GM19240 (cell line): ENCODE measurements at regions not wholly inside any gene's neighbourhood (a gene's known extent, or its start where the extent isn't known, plus 50 kb on each side); places are given as distances from the start of the nearest gene placed in this dataset.

Source experiments
- DNase-seq: peaks from one replicate; pipeline ENCODE4 v3.0.0; 2011; ENCODE audit warnings: low spot score; ENCODE audit not compliant: insufficient read length

DNA sequence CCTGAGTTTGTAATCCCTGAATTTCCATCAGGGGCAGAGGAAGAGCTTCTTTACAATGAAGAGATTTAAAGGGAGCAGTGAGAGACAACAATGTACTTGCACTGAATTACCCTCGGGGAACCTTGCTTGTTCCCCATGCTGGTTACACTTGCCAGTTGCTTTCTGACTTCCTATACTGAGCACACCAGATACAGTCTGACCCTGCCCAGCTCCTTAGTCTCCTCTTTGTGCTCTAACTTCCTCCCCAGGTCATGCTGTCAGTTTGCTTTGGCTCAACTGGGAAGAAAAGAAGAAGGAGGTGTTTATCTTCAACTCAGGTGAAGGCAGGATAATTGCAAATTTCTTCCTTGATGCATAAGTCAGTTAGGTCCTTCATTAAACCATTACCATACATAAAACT lies 658.4 kb downstream of the NYAP2 start:
- DNase-seq: no peak

DNA sequence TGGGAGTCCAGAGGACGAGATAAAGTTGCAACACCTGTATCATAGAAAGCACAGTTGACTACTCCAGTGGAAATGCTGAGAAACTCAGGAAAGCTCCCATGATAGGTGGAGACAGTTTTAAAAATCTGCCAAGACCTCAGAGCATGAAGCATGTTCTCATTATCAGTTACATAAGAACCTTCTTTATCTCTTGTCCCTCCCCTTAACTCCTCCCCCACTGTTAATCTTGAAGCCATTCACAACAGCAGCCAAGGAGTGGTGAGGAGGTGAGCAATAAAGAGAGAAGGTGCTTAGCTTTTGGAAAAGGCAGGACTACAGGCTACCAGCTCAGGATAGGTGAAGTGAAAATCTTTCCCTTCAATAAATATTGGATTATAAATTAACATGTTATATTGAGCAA lies 657.9 kb downstream of the NYAP2 start:
- no peak for DNase-seq

DNA sequence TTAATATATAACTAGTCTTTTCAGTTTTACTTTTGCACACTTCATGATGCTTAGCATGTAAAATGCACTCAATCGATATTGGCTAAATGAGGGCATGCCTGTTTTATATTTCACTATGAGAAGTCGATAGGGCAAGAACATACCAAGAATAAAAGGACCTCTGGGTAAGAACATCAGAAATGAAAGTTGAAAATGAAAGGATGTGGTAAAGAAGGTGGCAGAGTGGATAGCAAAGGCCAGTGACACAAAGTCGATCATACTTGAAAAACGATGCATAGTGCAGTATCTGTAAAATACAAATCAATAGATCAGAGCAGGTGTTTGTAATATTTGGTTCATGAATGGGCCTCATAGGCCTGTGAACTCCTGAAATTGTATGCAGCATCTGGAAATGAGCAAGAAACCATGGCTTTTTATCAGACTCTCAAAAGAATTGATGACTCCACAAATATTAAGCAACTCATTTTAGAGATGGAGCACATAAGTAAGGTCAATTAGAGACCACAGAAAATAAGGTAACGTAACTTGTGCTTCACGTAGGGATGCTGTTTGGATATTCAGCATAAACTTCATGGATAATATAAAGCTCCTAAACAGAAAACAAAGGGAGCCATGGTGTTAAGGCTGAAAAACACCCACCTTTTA lies 653.4 kb downstream of the NYAP2 start:
- DNase-seq: no peak

DNA sequence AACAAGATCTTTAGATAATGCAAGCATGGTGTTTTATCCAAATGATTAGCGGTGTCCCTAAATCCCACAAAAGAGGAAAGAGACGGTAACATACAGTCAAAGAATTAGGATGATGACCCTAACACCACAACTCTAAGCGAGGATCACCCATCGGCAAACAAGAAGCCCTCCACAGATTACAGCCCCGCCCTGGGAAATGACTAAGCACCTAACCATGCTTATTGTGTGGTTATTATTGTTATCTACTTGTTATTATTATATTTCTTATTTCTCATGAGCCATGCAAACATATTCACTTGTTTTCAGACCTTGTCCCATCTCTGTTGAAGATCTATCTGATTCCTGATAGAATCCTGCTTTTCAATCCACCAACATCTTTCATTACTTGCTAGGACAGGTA lies 651.3 kb downstream of the NYAP2 start:
- no peak for DNase-seq

DNA sequence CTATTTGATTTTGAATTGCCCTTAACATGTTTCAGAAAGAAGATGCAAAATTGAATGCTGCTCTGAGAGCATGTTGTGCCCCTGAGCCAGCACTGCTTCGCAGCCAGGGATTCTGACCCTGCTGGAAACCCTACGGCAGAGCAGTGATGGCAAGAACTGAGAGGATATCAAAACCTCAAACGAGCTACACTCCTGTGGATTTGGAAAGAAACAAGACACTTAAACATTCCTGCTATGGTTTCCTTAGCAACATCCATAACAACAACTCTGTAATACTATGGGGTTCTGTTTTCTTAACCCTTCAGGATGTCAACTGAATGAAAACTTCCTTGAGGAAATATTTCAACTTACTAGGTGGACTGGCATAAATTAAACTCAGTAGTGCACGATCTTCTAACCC lies 649.1 kb downstream of the NYAP2 start:
- no peak for DNase-seq

DNA sequence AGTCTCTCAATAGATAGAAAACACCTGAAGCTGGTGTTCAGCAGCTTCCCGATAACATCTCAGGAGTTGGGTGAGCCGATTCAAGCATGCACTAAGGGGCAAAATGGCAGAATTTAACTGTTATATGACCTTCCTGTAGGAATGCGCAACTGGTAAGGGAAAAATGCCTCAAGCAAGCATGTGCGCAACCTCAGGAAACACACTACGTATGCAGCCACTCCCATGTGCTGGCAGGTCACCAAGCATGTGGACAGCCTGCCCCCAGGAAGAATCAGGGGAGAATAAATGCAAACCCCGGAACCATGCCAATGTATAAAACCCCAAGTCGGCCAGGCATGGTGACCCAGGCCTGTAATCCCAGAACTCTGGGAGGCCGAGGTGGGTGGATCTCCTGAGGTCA lies 645.6 kb downstream of the NYAP2 start:
- DNase-seq: no peak

DNA sequence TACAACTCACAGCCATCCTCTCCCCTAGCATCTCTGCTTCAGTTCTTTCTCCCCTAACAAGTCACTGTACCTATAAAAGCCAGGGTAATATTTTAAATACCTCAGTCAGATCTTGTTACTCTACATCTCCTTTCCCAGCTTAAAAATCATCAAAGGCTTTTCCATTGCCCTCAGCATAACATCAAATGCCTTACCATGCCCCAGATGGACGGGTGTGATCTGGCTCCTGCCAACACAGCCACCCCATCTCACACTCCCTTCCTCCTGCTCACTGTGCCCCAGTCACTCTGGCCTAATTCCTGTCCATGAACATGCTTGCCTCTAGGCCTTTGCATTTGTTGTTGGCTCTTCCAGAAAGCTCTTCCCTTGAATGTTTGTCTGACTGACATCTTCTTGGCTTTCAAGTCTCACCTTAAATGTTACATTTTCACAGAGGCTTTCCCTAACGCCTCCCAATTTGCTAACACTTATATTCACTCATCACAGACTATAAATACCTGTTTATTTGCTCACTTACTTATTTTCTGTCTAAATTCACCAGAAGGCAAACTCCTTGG lies 640.9 kb downstream of the NYAP2 start:
- no peak for DNase-seq

DNA sequence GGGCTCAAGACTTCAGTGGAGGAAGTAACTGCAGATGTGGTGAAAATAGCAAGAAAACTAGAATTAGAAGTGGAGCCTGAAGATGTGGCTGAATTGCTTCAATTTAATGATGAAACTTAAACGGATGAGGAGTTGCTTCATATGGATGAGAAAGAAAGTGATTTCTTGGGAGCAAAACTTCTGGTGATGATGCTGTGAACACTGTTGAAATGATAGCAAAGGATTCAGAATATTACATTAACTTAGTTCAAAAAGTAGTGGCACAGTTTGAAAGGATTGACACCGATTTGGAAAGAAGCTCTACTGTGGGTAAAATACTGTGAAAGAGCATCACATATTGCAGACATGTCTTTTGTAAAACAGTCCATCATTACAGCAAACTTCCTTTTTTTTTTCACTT lies 638.0 kb downstream of the NYAP2 start:
- DNase-seq: no peak

DNA sequence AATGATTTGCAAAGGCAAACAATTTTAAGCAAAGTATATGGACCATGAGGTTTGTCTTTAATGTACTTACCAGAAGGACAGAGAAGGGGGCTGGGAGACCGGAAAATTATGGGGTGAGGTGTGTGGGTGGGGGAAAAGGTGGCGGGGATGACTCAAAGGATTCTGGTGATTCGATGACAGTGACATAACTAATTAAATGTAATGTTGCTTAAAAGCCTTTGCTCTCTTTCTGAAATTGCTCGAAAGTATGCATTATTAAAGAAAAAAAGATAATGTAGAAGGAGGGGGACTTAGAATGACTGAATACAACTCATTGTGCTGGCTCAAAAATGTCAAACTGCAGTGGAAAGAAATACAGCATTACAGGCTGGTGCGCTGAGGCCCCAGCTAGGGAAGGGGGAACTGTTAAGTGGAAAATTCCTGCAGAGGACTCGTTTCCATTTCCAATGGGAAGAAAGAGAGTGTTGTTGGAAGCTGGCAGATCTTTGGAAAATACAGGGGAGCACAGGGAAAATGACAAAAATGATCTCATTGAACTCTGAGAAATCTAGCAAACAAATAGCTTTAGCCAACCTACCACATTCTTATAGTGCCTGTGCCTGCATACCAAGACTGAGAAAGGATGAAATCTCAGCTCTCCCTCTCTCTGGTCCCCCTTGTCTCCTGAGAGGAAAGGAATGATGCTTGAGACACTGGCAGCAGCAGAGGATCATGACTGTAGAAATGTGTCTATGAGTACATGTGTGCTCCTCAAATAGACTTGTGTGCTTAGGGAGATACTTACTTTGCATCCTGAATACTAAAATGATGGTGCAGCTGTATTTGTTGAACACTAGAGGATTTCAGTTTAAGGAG lies 632.4 kb downstream of the NYAP2 start:
- no peak for DNase-seq

DNA sequence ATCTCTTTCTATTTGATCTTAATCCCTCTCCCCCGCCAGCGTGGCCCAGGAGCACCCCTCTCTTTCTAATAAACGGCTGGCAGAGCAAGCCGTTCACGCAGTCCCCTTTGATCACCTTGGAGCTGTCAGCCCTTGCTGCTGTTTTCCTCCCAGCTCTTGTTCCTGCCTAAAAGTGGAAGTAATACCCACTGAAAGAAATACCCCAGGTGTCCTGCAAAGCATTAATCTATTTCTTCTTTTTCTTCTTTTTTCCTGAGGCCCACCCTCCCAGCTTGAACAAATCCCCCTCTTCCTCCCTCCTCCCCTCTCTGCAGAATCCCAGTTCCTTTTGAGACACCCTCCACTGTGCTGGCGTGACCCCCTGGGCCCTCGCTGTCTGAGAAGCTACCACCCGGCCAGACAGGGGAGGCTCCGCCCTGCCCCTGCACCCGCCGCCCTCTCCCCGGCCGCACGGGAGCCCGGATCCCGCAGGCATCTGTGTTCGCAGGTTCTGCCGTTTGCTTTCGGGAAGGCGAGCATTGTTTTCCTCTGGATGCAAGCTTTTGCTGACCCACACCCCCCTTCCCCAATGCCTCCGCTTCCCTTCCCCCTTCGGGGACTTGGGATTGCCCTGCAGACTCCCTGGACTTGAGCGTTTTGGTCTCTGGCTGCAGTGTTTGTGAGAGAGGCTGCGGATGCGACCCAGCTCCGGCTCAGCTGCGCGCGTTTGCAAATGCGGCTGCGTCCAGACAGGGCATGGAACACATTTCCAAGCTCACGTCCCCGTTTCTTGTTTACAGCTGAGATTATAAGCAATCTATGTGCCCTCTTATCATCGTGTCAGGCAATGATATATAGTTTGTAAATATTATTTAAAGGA lies 631.5 kb downstream of the NYAP2 start:
- no peak for DNase-seq

DNA sequence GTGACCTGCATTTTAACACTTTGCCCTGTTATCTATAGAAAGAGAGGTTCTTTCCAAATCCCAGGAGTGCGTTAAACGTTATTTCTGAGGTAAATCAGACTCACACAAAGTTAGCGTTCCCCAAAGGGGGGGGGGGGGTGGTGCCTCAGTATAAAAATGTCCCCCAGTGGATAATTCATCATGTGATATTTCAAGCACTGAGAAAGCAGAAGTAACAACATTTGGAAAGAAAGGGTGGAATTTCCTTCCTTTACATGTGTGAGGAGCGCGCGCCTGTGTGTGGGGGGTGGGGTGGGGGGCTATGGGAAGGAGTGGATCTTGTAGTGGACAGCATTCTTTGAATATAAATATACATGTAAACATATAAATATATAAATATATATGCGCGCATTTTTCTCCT lies 630.9 kb downstream of the NYAP2 start:
- no peak for DNase-seq

DNA sequence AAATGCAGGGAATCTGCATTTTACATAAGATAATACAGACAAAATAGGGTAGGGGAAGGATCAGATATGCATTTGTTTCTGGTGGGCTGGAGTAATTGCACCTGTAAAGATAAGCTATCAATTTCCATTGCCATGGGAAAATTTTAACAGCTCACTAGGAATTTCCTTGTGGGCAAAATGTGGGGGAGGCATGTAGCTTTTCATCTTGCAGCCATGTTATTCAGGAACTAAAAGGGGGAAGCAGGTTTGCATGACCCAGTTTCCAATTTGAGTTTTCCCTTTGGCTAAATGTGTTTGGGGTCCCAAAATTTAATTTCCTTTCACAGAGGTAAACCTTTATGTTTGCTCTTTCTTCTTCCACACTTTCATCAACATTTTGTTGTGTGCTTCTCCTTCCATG lies 624.4 kb downstream of the NYAP2 start:
- DNase-seq: no peak

DNA sequence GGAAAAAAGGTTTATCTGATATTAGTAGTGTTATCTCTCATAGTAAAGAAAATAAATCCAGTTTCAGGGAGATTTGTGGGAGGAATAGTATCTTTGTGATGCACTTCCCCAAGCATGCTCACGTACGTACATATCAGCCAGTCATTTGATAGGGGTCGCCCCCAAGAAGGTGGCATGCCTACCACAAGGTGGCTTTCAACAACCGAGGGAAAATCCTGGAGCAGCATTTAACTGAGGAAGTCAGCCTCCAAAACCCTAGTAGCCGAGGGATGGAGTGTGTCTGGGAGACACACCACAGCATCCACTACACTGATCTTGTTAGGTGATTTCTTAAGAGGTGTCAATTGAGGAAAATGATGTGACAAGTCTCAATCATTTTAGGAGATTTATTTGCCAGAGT lies 623.9 kb downstream of the NYAP2 start:
- DNase-seq: no peak

DNA sequence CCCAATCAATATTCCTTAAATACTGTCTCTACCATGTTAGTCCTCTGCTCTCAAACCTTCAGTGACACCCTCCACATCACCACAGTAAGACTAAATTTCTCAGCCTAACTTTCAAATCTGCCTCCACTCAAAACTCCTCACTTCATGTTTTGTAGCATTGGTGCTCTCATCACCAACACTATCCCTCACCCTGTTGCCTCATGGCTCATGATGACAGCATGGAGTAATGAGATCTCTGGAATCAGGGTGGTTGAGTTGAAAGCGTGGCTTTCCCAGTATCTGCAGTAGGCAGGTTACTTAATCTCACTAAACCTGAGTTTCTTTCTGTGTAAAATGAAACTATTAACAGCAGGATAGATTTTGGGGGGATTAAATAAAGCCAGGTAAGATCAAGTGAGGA lies 621.4 kb downstream of the NYAP2 start:
- DNase-seq: no peak

DNA sequence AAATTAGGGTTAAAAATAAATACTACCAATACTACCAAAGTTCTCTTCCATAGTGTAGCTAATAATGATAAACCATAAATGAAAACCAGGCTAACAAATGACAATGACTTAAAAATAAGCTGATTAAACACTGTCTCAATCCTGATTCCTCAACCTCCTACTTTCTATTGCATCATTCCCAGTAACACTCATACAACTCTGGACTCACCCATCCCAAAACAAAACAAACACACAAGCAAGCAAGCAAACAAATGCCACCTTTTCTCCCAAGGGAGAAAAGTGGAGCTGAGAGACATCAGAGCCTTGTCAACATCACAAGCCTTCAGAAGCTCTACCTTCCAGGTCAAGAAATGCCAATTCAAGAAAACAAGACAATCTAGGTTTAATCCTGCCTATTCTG lies 620.7 kb downstream of the NYAP2 start:
- no peak for DNase-seq

DNA sequence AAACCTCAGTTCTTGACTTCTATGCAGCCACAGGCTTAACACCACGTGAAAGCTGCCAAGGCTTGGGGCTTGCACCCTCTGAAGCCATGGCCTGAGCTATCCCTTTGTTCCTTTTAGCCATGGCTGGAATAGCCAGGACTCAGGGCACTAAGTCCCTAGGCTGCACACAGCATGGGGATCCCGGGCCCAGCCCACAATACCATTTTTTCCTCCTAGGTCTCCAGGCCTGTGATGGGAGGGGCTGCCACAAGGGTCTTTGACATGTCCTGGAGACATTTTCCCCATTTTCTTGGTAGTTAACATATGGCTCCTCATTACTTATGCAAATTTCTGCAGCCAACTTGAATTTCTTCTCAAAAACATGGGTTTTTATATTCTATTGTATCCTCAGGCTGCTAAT lies 619.1 kb downstream of the NYAP2 start:
- DNase-seq: no peak

DNA sequence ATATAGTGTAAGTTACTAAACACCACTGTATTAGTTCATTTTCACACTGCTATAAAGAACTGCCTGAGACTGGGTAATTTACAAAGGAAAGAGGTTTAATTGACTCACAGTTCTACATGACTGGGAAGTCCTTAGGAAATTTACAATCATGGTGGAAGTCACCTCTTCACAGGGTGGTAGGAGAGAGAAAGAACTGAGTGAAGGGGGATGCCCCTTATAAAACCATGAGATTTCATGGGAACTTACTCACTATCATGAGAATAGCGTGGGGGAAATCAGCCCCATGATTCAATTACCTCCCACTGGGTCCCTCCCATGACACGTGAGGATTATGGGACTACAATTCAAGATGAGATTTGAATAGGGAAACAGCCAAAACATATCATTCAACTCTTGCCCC lies 618.0 kb downstream of the NYAP2 start:
- DNase-seq: no peak

DNA sequence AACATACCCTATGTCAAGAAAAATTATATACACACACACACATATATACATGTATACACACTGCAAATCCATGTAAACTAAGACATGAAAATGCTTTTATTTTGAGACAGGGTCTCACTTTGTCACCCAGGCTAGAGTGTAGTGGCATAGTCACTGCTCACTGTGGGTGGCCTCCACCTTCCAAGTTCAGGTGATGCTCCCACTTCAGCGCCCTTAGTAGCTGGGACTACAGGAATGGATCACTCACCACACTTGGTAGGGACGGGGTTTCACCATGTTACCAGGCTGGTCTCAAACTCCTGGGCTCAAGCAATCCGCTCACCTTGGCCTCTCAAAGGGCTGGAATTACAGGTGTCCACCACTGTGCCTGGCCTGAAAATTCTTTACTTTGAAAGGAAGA lies 617.6 kb downstream of the NYAP2 start:
- DNase-seq: no peak

DNA sequence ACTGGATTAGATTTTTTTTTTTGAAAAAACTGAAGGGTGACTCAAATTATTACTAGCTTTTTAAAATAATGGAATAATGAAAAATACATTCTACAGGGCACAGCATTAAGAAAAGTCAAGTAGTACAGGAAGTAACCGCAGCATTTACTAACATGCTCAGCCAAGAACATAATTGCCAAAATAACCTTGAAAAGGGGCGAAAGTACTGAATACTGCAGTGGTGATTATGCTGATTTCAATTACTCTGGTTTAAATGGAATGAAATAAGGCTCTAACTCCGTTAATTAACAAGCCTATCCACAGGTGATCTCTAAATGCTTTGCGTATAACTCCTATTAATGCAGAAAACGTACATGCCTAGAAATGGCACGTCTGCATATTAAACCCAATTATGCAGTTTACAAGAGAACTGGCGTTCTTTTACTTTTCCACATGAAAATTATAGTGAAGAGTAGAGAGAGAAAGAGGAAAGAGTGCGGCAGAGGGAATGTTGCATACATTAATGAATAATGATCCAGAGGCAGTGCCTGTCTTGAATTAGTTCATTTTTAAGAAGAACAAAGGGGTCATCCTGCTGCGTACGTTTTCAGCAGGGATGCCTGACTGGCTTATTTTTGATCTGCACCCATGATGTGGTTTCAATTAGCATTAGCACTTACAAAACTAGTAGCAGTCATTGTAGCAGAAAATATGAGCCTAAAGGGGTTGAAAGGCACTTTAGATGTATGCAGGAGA lies 612.4 kb downstream of the NYAP2 start:
- no peak for DNase-seq

DNA sequence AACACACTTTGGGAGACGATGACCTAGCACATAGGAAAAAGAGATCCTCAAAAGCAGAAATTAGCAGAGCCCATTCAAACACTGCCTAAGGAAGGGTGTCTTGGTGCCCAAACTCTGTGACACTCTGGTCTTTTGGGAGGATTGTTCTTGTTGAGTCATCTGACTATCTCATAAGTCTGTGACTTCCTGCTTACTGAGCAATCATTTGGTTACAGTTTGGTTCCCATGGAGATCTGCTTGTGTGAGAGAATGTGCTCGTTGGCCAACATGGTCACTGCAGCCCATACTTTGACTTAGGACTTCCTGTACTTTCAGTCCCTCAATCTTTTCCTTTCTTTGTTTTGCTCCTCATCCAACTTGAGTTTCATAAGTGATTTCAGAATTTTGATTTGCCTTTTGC lies 602.9 kb downstream of the NYAP2 start:
- DNase-seq: no peak

DNA sequence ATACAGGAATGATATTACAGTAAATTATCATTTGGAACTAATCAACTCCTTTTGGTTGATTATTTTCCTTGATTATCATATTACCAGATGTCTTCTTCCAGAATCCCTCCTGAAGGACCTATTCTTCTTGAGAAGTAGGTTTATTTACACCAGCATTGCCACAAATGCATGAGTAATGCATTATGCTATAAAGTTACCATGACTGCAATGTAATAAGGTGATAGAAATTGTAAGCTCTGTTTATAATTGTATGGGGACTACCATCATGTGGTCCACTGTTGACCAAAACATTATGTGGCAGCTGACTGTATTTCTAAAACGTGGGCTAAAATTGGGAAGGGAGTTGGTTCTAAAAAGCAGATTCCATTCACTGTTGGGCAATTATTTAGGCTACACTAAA lies 602.2 kb downstream of the NYAP2 start:
- no peak for DNase-seq
